ENCODE measurements at regions not wholly inside any gene's neighbourhood (a gene's known extent, or its start where the extent isn't known, plus 50 kb on each side); places are given as distances from the start of the nearest gene placed in this dataset.

- no peaks in the 10 kb centered on the region for H3K4me1 ChIP-seq (ENCODE audit: control insufficient read depth, extremely low read depth, insufficient read depth, low read length)
- FAIRE-seq (no peak), DNase-seq (ENCODE audit: low read depth, low spot score) (no peak)
- H4K20me1 ChIP-seq (replicated peaks; ENCODE audit: control insufficient read depth, extremely low read depth, insufficient read depth, low read length): no peaks in the 10 kb centered on the region
- H3K4me2 ChIP-seq (ENCODE audit: insufficient read depth, low read length): no peak overlapping the region
- H3K36me3 ChIP-seq (ENCODE audit: control insufficient read depth in 2 of 2, extremely low read depth in 1 of 2, insufficient read depth in 2 of 2, low read length in 2 of 2): no peaks in the 10 kb centered on the region
- CTCF ChIA-PET: interaction anchor here (1.7 kb wide), 1 partner anchor 15 kb away, joined by 4 read pairs; no protein-coding TSS in a partner anchor
- no peak overlapping the region for H3K4me3 ChIP-seq (replicated peaks in 1 of 3; ENCODE audit: insufficient read depth in 1 of 3, low read depth in 1 of 3, low read length in 3 of 3)
- H3K79me2 ChIP-seq (ENCODE audit: control insufficient read depth, insufficient read depth, low read length): no peaks in the 10 kb centered on the region
- dilution Hi-C loops (cut with MboI; ENCODE audit: extremely low pct_ligation_motif_present, low sequenced_read_pairs): no loop called here
- no peak overlapping the region for H3K27ac ChIP-seq (ENCODE audit: insufficient read depth, low read depth, low read length)
- no peak overlapping the region for H3K9ac ChIP-seq (replicated peaks; ENCODE audit: extremely low read depth, insufficient read depth, low read length)
- H3K9me3 ChIP-seq (replicated peaks; ENCODE audit: control insufficient read depth, insufficient read depth, low read length): no peaks in the 10 kb centered on the region
- intact Hi-C loops (cut with micrococcal nuclease): no loop called here
- no TSS peak for BruUV-seq (replicated peaks)
- H3K9me1 ChIP-seq (replicated peaks; ENCODE audit: control insufficient read depth, extremely low read depth, insufficient read depth, low read length): no peaks in the 10 kb centered on the region
- H2AFZ ChIP-seq (ENCODE audit: low read depth, low read length): no peak overlapping the region
- no peaks in the 10 kb centered on the region for H3K27me3 ChIP-seq (ENCODE audit: control insufficient read depth in 2 of 2, insufficient read depth in 2 of 2, low read length in 2 of 2)
- POLR2A ChIA-PET: no interaction called here
- TF ChIP-seq GATA2 (IDR thresholded peaks at IDR 0.05; ENCODE audit: insufficient read depth, insufficient read length, low read depth, low read length): no peak
- no peak for TF ChIP-seq POLR2A (IDR thresholded peaks at IDR 0.05; ENCODE audit: low read depth, low read length)
- no peak for TF ChIP-seq POLR2AphosphoS5 (IDR thresholded peaks at IDR 0.05; ENCODE audit: insufficient read depth, low read depth, low read length)
- no peak for TF ChIP-seq MYC (IDR thresholded peaks at IDR 0.05; ENCODE audit: low read depth, low read length)
Observed at GRCh38 chr1:196128835-196129234, 479.4 kb downstream of the KCNT2 start.

DNA sequence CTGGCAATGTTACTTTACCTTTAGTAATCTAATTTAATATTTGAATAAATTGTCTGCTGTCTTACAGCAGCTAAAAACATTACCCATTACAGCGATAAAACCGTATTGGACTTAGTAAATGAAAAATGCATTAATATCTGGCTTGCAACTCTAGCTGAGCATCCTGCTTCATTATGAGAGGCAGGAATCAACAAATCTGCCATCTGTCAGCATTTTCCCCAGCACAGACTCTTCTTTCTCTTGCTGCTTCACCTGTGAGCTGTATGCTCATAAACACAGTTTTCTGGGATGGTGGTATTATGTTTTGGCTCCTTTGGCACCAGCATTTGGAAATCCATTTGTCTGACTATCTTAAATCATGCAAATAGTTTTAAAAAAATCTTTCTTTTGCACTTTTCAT lies 487.1 kb downstream of the KCNT2 start:
- no peaks in the 10 kb centered on the region for H3K4me1 ChIP-seq (ENCODE audit: control insufficient read depth, extremely low read depth, insufficient read depth, low read length)
- dilution Hi-C loops (cut with MboI; ENCODE audit: extremely low pct_ligation_motif_present, low sequenced_read_pairs): no loop called here
- H3K9me1 ChIP-seq (replicated peaks; ENCODE audit: control insufficient read depth, extremely low read depth, insufficient read depth, low read length): no peaks in the 10 kb centered on the region
- DNase-seq (ENCODE audit: low read depth, low spot score): no peak
- no peak overlapping the region for H3K4me3 ChIP-seq (replicated peaks in 1 of 3; ENCODE audit: insufficient read depth in 1 of 3, low read depth in 1 of 3, low read length in 3 of 3)
- no peak overlapping the region for H3K27ac ChIP-seq (ENCODE audit: insufficient read depth, low read depth, low read length)
- BruUV-seq (replicated peaks): no TSS peak
- no peak for FAIRE-seq
- no peak overlapping the region for H2AFZ ChIP-seq (ENCODE audit: low read depth, low read length)
- ChIA-PET CTCF (no interaction called here), POLR2A (no interaction called here)
- no peaks in the 10 kb centered on the region for H3K79me2 ChIP-seq (ENCODE audit: control insufficient read depth, insufficient read depth, low read length)
- intact Hi-C loops (cut with micrococcal nuclease): no loop called here
- H3K27me3 ChIP-seq (ENCODE audit: control insufficient read depth in 2 of 2, insufficient read depth in 2 of 2, low read length in 2 of 2): no peaks in the 10 kb centered on the region
- no peak for TF ChIP-seq JUN (IDR thresholded peaks at IDR 0.05; ENCODE audit: borderline replicate concordance, insufficient read depth, insufficient read length, low read depth)
- no peak for TF ChIP-seq GATA2 (IDR thresholded peaks at IDR 0.05; ENCODE audit: insufficient read depth, insufficient read length, low read depth, low read length)
- TF ChIP-seq FOS (IDR thresholded peaks at IDR 0.05; ENCODE audit: borderline replicate concordance, insufficient read depth, low read length): no peak
- TF ChIP-seq, protein P1, sequence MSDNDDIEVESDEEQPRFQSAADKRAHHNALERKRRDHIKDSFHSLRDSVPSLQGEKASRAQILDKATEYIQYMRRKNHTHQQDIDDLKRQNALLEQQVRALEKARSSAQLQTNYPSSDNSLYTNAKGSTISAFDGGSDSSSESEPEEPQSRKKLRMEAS (IDR thresholded peaks at IDR 0.05; ENCODE audit: insufficient read depth, insufficient read length): no peak
- TF ChIP-seq POLR2AphosphoS5 (IDR thresholded peaks at IDR 0.05; ENCODE audit: insufficient read depth, low read depth, low read length): no peak
- TF ChIP-seq, protein P2, sequence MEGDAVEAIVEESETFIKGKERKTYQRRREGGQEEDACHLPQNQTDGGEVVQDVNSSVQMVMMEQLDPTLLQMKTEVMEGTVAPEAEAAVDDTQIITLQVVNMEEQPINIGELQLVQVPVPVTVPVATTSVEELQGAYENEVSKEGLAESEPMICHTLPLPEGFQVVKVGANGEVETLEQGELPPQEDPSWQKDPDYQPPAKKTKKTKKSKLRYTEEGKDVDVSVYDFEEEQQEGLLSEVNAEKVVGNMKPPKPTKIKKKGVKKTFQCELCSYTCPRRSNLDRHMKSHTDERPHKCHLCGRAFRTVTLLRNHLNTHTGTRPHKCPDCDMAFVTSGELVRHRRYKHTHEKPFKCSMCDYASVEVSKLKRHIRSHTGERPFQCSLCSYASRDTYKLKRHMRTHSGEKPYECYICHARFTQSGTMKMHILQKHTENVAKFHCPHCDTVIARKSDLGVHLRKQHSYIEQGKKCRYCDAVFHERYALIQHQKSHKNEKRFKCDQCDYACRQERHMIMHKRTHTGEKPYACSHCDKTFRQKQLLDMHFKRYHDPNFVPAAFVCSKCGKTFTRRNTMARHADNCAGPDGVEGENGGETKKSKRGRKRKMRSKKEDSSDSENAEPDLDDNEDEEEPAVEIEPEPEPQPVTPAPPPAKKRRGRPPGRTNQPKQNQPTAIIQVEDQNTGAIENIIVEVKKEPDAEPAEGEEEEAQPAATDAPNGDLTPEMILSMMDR (IDR thresholded peaks at IDR 0.05; ENCODE audit: extremely low read depth in 1 of 2, insufficient read depth in 1 of 2, low read depth in 1 of 2, low read length in 2 of 2): no peak
- TF ChIP-seq MYC (IDR thresholded peaks at IDR 0.05; ENCODE audit: low read depth, low read length): no peak
- no peak for TF ChIP-seq EZH2 (IDR thresholded peaks at IDR 0.05; ENCODE audit: borderline replicate concordance, low read depth, low read length, severe bottlenecking)
- no peak for TF ChIP-seq POLR2A (IDR thresholded peaks at IDR 0.05; ENCODE audit: low read depth, low read length)
- H3K4me2 ChIP-seq (ENCODE audit: insufficient read depth, low read length): no peak overlapping the region
- H3K36me3 ChIP-seq (ENCODE audit: control insufficient read depth in 2 of 2, extremely low read depth in 1 of 2, insufficient read depth in 2 of 2, low read length in 2 of 2): no peaks in the 10 kb centered on the region
- H4K20me1 ChIP-seq (replicated peaks; ENCODE audit: control insufficient read depth, extremely low read depth, insufficient read depth, low read length): no peaks in the 10 kb centered on the region
- no peak overlapping the region for H3K9ac ChIP-seq (replicated peaks; ENCODE audit: extremely low read depth, insufficient read depth, low read length)
- no peaks in the 10 kb centered on the region for H3K9me3 ChIP-seq (replicated peaks; ENCODE audit: control insufficient read depth, insufficient read depth, low read length)
